Caco-2 (cell line): ENCODE measurements at regions not wholly inside any gene's neighbourhood (a gene's known extent, or its start where the extent isn't known, plus 50 kb on each side); places are given as distances from the start of the nearest gene placed in this dataset.

Experiments
- BruUV-seq: library from RNA; stranded (reverse); fragments of 400-500 nt; replicated peaks from 2 replicates; lab custom pipeline; 2021; lab: Mats Ljungman, UMichigan
- CTCF ChIA-PET: fragments of 300-600 bp; sonication (Branson Sonifier 250); formaldehyde crosslinking; loops from one replicate; lab custom pipeline; 2022; ENCODE audit warnings: antibody characterized with exemption; lab: Charles Lee
- POLR2A ChIA-PET: fragments of 300-600 bp; sonication (Branson Sonifier 250); formaldehyde crosslinking; loops from one replicate; lab custom pipeline; 2022; ENCODE audit warnings: antibody characterized with exemption; lab: Charles Lee
- DNase-seq, 2 experiments: peaks; one replicate each; pipeline versions ENCODE4 v3.0.0 to v3.0.0-alpha.2; 2020 to 2022
- H3K27me3 ChIP-seq: replicated peaks from 2 replicates; pipeline ENCODE4 v1.6.0; 2011; ENCODE audit warnings: low read length; ENCODE audit not compliant: control insufficient read depth, insufficient read depth
- H3K36me3 ChIP-seq: 2 replicates; pipeline ENCODE4 v1.5.1; 2011; ENCODE audit warnings: low read length; ENCODE audit not compliant: control insufficient read depth, insufficient read depth
- H3K4me1 ChIP-seq: fragments of 250-450 bp; sonication (Bioruptor Pico); 2 replicates; pipeline ENCODE4 v1.5.1; 2020; ENCODE audit warnings: mild to moderate bottlenecking
- H3K4me3 ChIP-seq: 2 replicates; pipeline ENCODE4 v1.5.1; 2011; ENCODE audit warnings: low read depth, mild to moderate bottlenecking, control low read depth, low read length
- H3K9me3 ChIP-seq: fragments of 250-450 bp; sonication (Bioruptor Pico); 2 replicates; pipeline ENCODE4 v1.5.1; 2020; ENCODE audit warnings: mild to moderate bottlenecking, moderate library complexity
- H3K27ac Mint-ChIP-seq: one replicate; pipeline ENCODE4 v1.8.0; 2022; ENCODE audit warnings: mixed read lengths; ENCODE audit not compliant: unreplicated experiment
- H3K27me3 Mint-ChIP-seq: one replicate; pipeline ENCODE4 v1.8.0; 2022; ENCODE audit warnings: mixed read lengths; ENCODE audit not compliant: insufficient read depth, unreplicated experiment
- H3K36me3 Mint-ChIP-seq: one replicate; pipeline ENCODE4 v1.8.0; 2022; ENCODE audit warnings: mild to moderate bottlenecking, mixed read lengths; ENCODE audit not compliant: insufficient read depth, unreplicated experiment
- H3K4me1 Mint-ChIP-seq: one replicate; pipeline ENCODE4 v1.8.0; 2022; ENCODE audit warnings: low read depth, mixed read lengths; ENCODE audit not compliant: unreplicated experiment
- H3K4me3 Mint-ChIP-seq: one replicate; pipeline ENCODE4 v1.8.0; 2022; ENCODE audit warnings: mild to moderate bottlenecking, moderate library complexity, mixed read lengths; ENCODE audit not compliant: unreplicated experiment
- H3K9me3 Mint-ChIP-seq: one replicate; pipeline ENCODE4 v1.8.0; 2022; ENCODE audit warnings: mixed read lengths; ENCODE audit not compliant: unreplicated experiment
- CTCF ChIP-seq, 2 experiments: fragments of 200-600 bp in 1 of 2; IDR thresholded peaks; 1 replicate in 1 of 2; 2 replicates in 1 of 2; pipeline versions ENCODE4 v1.5.1 to v1.8.0; 2011 to 2022; ENCODE audit warnings: antibody characterized with exemption in 1 of 2, control low read depth in 1 of 2, inconsistent platforms in 1 of 2, low read depth in 1 of 2, low read length in 1 of 2, mild to moderate bottlenecking in 1 of 2, moderate library complexity in 1 of 2; ENCODE audit not compliant: insufficient read depth in 1 of 2, severe bottlenecking in 1 of 2, unreplicated experiment in 1 of 2
- intact Hi-C: fragments of 100-400 bp; cut with micrococcal nuclease; formaldehyde crosslinking; loops from one replicate; pipeline ENCODE4 v1.10.0; 2022; ENCODE audit not compliant: unreplicated experiment

DNA sequence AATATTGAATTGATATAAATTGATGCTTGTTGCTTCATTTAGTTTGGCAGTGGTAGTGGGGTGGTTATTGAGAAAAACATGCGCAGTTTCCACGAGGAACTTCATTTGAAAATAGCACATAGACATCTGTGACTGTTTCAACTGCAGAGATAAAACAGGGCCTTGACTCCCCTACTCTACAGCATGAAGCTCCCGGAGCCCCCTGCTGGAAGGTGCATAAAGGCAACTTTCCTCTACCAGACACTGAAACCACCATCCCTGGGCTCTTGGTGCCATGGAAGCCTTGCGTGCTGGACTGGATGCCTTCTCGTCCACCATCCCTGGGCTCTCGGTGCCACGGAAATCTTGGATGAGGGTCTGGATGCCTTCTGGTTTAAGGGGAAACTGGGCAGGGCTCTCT is 195.9 kb downstream of the CSNK2A3 start:
- ChIA-PET CTCF (interaction anchor here (0.9 to 2.2 kb wide), 8 partner anchors 9 to 365 kb away, joined by 3 to 14 read pairs (median 4); no protein-coding TSS in a partner anchor), POLR2A (interaction anchor here (1.2 kb wide), 1 partner anchor 9 kb away, joined by 5 read pairs; no protein-coding TSS in a partner anchor)
- intact Hi-C loops: loop anchor here (1.0 to 5.0 kb wide), 4 partner anchors 120 to 630 kb away; no protein-coding TSS in a partner anchor
- Histone ChIP-seq H3K36me3 (no peaks in the 10 kb centered on the region), H3K4me3 (no peak overlapping the region), H3K27me3 (0 out of 2 replicates have a peak, but pooled peaks cover 1% of the 10 kb centered on the region), H3K4me1 (no peaks in the 10 kb centered on the region), H3K9me3 (no peaks in the 10 kb centered on the region; the same call in 1 of the 2 replicates)
- no peaks in the 10 kb centered on the region for H3K36me3 Mint-ChIP-seq
- H3K27me3 Mint-ChIP-seq: no peaks in the 10 kb centered on the region
- no peaks in the 10 kb centered on the region for H3K4me1 Mint-ChIP-seq
- no peaks in the 10 kb centered on the region for H3K9me3 Mint-ChIP-seq
- peak; percentile 64 to 86 for TF ChIP-seq CTCF (IDR thresholded peaks at IDR 0.05; ENCODE audit: insufficient read depth in 1 of 2, low read depth in 1 of 2, low read length in 1 of 2, severe bottlenecking in 1 of 2, unreplicated experiment in 1 of 2)
- no peak overlapping the region for H3K27ac Mint-ChIP-seq
- no TSS peak for BruUV-seq
- peak; percentile 53 to 68 for DNase-seq
- no peak overlapping the region for H3K4me3 Mint-ChIP-seq

- Mint-ChIP-seq H3K9me3 (no peaks in the 10 kb centered on the region), H3K36me3 (no peaks in the 10 kb centered on the region), H3K4me3 (no peak overlapping the region), H3K27ac (no peak overlapping the region), H3K4me1 (no peaks in the 10 kb centered on the region), H3K27me3 (no peaks in the 10 kb centered on the region)
- Histone ChIP-seq H3K4me3 (no peak overlapping the region), H3K4me1 (no peaks in the 10 kb centered on the region), H3K36me3 (no peaks in the 10 kb centered on the region), H3K27me3 (0 out of 2 replicates have a peak, but pooled peaks cover under 1% of the 10 kb centered on the region), H3K9me3 (no peaks in the 10 kb centered on the region; the same call in 1 of the 2 replicates)
- peak; percentile 50 to 53 for DNase-seq
- intact Hi-C loops: loop anchor here (2.0 to 5.0 kb wide), 2 partner anchors 224 to 631 kb away; no protein-coding TSS in a partner anchor
- BruUV-seq: no TSS peak
- peak; percentile 50 to 70 for TF ChIP-seq CTCF (IDR thresholded peaks at IDR 0.05; ENCODE audit: insufficient read depth in 1 of 2, low read depth in 1 of 2, low read length in 1 of 2, severe bottlenecking in 1 of 2, unreplicated experiment in 1 of 2)
- ChIA-PET POLR2A (interaction anchor here (1.2 kb wide), 1 partner anchor 8 kb away, joined by 5 read pairs; no protein-coding TSS in a partner anchor), CTCF (interaction anchor here (1.2 to 2.2 kb wide), 5 partner anchors 8 to 222 kb away, joined by 4 to 14 read pairs (median 5); no protein-coding TSS in a partner anchor)
These were observed 196.9 kb downstream of the CSNK2A3 start for GRCh38 chr11:11155962-11156815.

- Histone ChIP-seq H3K4me3 (no peak overlapping the region), H3K9me3 (no peaks in the 10 kb centered on the region), H3K36me3 (no peaks in the 10 kb centered on the region), H3K27me3 (no peaks in the 10 kb centered on the region), H3K4me1 (peaks cover 9% of the 10 kb centered on the region)
- H3K27ac Mint-ChIP-seq: no peak overlapping the region
- ChIA-PET POLR2A (no interaction called here), CTCF (no interaction called here)
- H3K9me3 Mint-ChIP-seq: no peaks in the 10 kb centered on the region
- peaks cover 10% of the 10 kb centered on the region for H3K4me1 Mint-ChIP-seq
- DNase-seq: no peak
- no TSS peak for BruUV-seq
- no peak overlapping the region for H3K4me3 Mint-ChIP-seq
- H3K36me3 Mint-ChIP-seq: no peaks in the 10 kb centered on the region
- intact Hi-C loops: no loop called here
- no peak for TF ChIP-seq CTCF (IDR thresholded peaks at IDR 0.05; ENCODE audit: insufficient read depth in 1 of 2, low read depth in 1 of 2, low read length in 1 of 2, severe bottlenecking in 1 of 2, unreplicated experiment in 1 of 2)
- no peaks in the 10 kb centered on the region for H3K27me3 Mint-ChIP-seq
These were observed 200.2 kb downstream of the CSNK2A3 start for GRCh38 chr11:11152877-11153276.
